ENCODE measurements at regions not wholly inside any gene's neighbourhood (a gene's known extent, or its start where the extent isn't known, plus 50 kb on each side); places are given as distances from the start of the nearest gene placed in this dataset.

- Histone ChIP-seq H3K18ac (ENCODE audit: extremely low read depth, low read length) (no peak overlapping the region), H3K4me3 (ENCODE audit: extremely low read depth in 1 of 4, insufficient read depth in 2 of 4, low read depth in 3 of 4, low read length in 4 of 4) (no peak overlapping the region), H4K5ac (ENCODE audit: insufficient read length, low read depth, low read length) (no peak overlapping the region), H4K8ac (ENCODE audit: extremely low read depth, insufficient read depth, low read length) (no peak overlapping the region), H2BK20ac (ENCODE audit: low read length) (no peak overlapping the region), H3K23ac (ENCODE audit: insufficient read length) (no peak overlapping the region), H3K36me3 (ENCODE audit: control insufficient read depth in 2 of 4, insufficient read depth in 4 of 4, low read length in 3 of 4) (no peaks in the 10 kb centered on the region), H3K9me3 (ENCODE audit: insufficient read depth in 2 of 2, low read depth in 1 of 2, low read length in 1 of 2) (peaks cover 0 to 7% of the 10 kb centered on the region in 2 experiments; a peak in 2 of 4 replicates), H2BK5ac (ENCODE audit: low read depth, low read length) (no peak overlapping the region), H3K27me3 (replicated peaks in 1 of 4; ENCODE audit: control insufficient read depth in 3 of 4, extremely low read depth in 1 of 4, insufficient read depth in 3 of 4, low read length in 3 of 4) (no peaks in the 10 kb centered on the region), H3K4me1 (replicated peaks in 1 of 4; ENCODE audit: control insufficient read depth in 3 of 4, insufficient read depth in 4 of 4, low read length in 3 of 4) (peaks cover 0 to 2% (median 0%) of the 10 kb centered on the region in 4 experiments; a peak in 2 of 7 replicates), H3K27ac (ENCODE audit: low read depth, low read length) (no peak overlapping the region), H4K20me1 (replicated peaks in 1 of 2; ENCODE audit: control insufficient read depth in 1 of 2, insufficient read depth in 2 of 2, low read length in 2 of 2) (peaks cover 0 to 2% of the 10 kb centered on the region in 2 experiments), H3K79me2 (ENCODE audit: control insufficient read depth in 1 of 2, insufficient read depth in 2 of 2, low read length in 2 of 2) (no peaks in the 10 kb centered on the region), H2BK12ac (ENCODE audit: low read depth, low read length) (no peak overlapping the region), H3K4me2 (ENCODE audit: insufficient read depth in 1 of 2, low read depth in 2 of 2, low read length in 2 of 2) (no peak overlapping the region), H3K79me1 (ENCODE audit: low read depth, low read length) (peaks cover 2% of the 10 kb centered on the region; the same call in 1 of the 2 replicates), H3K14ac (ENCODE audit: insufficient read length) (no peak overlapping the region), H2BK120ac (replicated peaks; ENCODE audit: low read depth, low read length) (no peak overlapping the region), H3K56ac (replicated peaks; ENCODE audit: insufficient read length, low read depth, low read length) (no peak overlapping the region), H2AFZ (ENCODE audit: low read length) (no peak overlapping the region), H4K91ac (replicated peaks; ENCODE audit: insufficient read length, low read length) (no peak overlapping the region), H3K23me2 (ENCODE audit: low read depth, low read length) (0 out of 2 replicates have a peak, but pooled peaks cover 3% of the 10 kb centered on the region), H3K4ac (replicated peaks; ENCODE audit: insufficient read length, low read depth, low read length) (no peak overlapping the region), H2BK15ac (ENCODE audit: low read length) (no peak overlapping the region), H3K9ac (replicated peaks in 1 of 4; ENCODE audit: extremely low read depth in 1 of 4, low read depth in 3 of 4, low read length in 3 of 4) (no peak overlapping the region), H2AK5ac (ENCODE audit: low read depth, low read length) (no peak overlapping the region)
- ChIA-PET POLR2A (ENCODE audit: partially characterized antibody) (interaction anchor here (0.8 to 1.4 kb wide), 2 partner anchors 9 to 14 kb away, joined by 3 to 5 read pairs; no protein-coding TSS in a partner anchor), CTCF (ENCODE audit: partially characterized antibody) (interaction anchor here (1.0 to 2.1 kb wide), 3 partner anchors 10 to 46 kb away, joined by 3 to 4 read pairs (median 3); no protein-coding TSS in a partner anchor)
- DNase-seq (ENCODE audit: low read depth in 1 of 2, low spot score in 2 of 2) = no peak
- WGBS, 2 experiments (ENCODE audit: extremely low coverage in 1 of 2, insufficient coverage in 1 of 2, insufficient read length in 1 of 2, insufficient replicate concordance in 2 of 2, low coverage in 1 of 2, low lambda C conversion rate in 2 of 2, missing lambda C conversion rate in 1 of 2) = 86% methylated on average over 11 of the region's 11 CpGs; no CpG with 5 or more reads in 1 of the 2 experiments
- no peak for TF ChIP-seq HDAC6 (IDR thresholded peaks at IDR 0.05; ENCODE audit: low read depth, low read length)
- peak; percentile 82; the same call in 1 of the 2 replicates for TF ChIP-seq KDM1A (IDR thresholded peaks at IDR 0.05; ENCODE audit: borderline replicate concordance, low read length)
- FAIRE-seq = no peak
These were observed 81.7 kb upstream of the FAM20C start for GRCh38 chr7:110557-111232.

All from H1 (cell line).